A673 (cell line): ENCODE measurements at regions not wholly inside any gene's neighbourhood (a gene's known extent, or its start where the extent isn't known, plus 50 kb on each side); places are given as distances from the start of the nearest gene placed in this dataset.

Source experiments
- EZH2 ChIP-seq: fragments of 200-600 bp; sonication (generic); IDR thresholded peaks from 2 replicates; pipeline ENCODE4 v1.6.1; 2017; ENCODE audit warnings: borderline replicate concordance, low read depth, mild to moderate bottlenecking, mixed read lengths, antibody characterized with exemption, low read length; ENCODE audit not compliant: poor library complexity, severe bottlenecking
- TF ChIP-seq, protein P1 (sequence below): fragments of 300-800, 200-600 bp; sonication (generic); conservative IDR thresholded peaks from 2 replicates; pipeline ENCODE4 v1.5.1; 2017; ENCODE audit warnings: low read depth, mild to moderate bottlenecking, antibody characterized with exemption, low read length, moderate library complexity, mixed read lengths

DNA sequence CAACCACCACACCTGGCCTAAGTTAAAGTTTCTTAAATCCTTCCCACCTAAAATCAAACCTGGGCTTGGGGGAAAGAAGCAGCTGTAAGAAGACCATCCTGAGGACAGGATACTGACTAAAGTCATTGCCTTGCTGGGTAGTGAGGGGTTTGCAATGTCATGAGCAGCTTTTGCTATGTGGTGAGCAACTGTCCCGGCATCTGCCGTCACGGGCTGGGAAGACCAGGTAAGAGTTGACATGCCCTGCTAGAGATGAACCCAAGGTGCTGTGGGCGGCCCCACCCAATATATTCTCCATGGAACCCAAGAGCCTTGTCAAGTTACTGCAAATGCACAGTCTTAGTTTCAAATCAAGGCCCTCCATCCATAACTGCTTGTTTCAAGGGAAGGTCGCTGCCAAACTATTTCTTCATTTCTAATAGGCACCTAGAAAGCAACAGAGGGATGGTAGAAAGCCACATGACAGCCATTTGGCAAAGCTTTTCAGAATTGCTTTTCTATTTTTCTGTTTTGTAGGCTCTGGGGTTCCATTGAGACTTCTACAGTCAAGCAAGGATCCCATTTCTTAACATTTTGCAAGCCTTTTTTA is 357.8 kb upstream of the JARID2 start:
- TF ChIP-seq, protein P1, sequence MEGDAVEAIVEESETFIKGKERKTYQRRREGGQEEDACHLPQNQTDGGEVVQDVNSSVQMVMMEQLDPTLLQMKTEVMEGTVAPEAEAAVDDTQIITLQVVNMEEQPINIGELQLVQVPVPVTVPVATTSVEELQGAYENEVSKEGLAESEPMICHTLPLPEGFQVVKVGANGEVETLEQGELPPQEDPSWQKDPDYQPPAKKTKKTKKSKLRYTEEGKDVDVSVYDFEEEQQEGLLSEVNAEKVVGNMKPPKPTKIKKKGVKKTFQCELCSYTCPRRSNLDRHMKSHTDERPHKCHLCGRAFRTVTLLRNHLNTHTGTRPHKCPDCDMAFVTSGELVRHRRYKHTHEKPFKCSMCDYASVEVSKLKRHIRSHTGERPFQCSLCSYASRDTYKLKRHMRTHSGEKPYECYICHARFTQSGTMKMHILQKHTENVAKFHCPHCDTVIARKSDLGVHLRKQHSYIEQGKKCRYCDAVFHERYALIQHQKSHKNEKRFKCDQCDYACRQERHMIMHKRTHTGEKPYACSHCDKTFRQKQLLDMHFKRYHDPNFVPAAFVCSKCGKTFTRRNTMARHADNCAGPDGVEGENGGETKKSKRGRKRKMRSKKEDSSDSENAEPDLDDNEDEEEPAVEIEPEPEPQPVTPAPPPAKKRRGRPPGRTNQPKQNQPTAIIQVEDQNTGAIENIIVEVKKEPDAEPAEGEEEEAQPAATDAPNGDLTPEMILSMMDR = no peak
- TF ChIP-seq EZH2 = no peak
